ENCODE measurements at regions not wholly inside any gene's neighbourhood (a gene's known extent, or its start where the extent isn't known, plus 50 kb on each side); places are given as distances from the start of the nearest gene placed in this dataset.
"Not testable (repeated sequence)": the region's sequence is repeated elsewhere in the genome, so short reads cannot be mapped to it uniquely, and the experiment has no call there.

DNA sequence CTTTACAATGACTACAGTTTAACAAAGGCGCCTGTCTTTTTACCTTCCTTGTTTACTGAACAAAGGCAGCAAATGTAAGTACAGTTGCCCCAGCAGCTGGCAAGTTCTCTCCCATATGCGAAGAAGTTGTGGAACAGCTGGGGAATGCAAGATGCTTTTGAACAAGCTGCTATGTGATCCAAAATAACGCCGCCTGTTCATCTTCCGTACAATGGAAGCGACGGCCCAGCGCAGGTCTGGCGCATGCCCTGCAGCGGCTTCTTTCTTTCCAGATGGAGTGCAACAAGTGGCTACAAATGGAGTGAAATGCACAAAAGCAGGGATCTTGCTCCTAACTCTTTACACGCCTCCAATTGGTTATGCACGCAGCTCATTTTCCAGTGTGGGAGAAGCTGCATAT lies 97.0 kb upstream of the SVIL start:
- no peak overlapping the region for H3K4me3 ChIP-seq (ENCODE audit: low read depth, poor library complexity, severe bottlenecking)
- DNase-seq (ENCODE audit: low spot score in 2 of 2), result no peak
- TF ChIP-seq, protein P1, sequence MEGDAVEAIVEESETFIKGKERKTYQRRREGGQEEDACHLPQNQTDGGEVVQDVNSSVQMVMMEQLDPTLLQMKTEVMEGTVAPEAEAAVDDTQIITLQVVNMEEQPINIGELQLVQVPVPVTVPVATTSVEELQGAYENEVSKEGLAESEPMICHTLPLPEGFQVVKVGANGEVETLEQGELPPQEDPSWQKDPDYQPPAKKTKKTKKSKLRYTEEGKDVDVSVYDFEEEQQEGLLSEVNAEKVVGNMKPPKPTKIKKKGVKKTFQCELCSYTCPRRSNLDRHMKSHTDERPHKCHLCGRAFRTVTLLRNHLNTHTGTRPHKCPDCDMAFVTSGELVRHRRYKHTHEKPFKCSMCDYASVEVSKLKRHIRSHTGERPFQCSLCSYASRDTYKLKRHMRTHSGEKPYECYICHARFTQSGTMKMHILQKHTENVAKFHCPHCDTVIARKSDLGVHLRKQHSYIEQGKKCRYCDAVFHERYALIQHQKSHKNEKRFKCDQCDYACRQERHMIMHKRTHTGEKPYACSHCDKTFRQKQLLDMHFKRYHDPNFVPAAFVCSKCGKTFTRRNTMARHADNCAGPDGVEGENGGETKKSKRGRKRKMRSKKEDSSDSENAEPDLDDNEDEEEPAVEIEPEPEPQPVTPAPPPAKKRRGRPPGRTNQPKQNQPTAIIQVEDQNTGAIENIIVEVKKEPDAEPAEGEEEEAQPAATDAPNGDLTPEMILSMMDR (IDR thresholded peaks at IDR 0.05), result no peak
- no peak for TF ChIP-seq POLR2A (IDR thresholded peaks at IDR 0.05)
- intact Hi-C loops (cut with DNase I; ENCODE audit: low total_unique reads), result no loop called here
- 49 to 55% methylated on average over 12 of the region's 12 CpGs for WGBS, 2 donors

DNA sequence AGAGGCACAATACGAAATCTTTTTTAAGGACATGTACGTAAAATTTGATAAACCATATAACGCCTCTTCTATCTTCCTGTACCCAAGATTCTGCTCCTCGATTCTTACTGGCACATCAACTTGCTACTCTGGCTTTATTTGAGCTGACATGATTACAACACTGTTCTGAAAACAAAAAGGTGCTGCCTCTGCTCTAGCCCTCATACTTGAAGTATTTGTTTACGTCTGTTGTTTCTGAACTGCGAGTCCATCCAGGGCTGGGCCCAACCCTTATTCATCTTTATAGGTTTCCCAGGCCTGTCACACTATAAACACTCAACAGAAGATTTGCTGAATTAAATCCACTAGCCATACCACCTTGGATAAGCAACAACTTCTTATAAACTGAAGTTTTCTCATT lies 96.2 kb upstream of the SVIL start:
- WGBS, 2 donors, result 62 to 81% methylated on average over 6 of the region's 6 CpGs
- intact Hi-C loops (cut with DNase I; ENCODE audit: low total_unique reads), result no loop called here
- TF ChIP-seq, protein P1 (IDR thresholded peaks at IDR 0.05), result no peak
- TF ChIP-seq POLR2A (IDR thresholded peaks at IDR 0.05), result no peak
- no peak for DNase-seq (ENCODE audit: low spot score in 2 of 2)
- no peak overlapping the region for H3K4me3 ChIP-seq (ENCODE audit: low read depth, poor library complexity, severe bottlenecking)

DNA sequence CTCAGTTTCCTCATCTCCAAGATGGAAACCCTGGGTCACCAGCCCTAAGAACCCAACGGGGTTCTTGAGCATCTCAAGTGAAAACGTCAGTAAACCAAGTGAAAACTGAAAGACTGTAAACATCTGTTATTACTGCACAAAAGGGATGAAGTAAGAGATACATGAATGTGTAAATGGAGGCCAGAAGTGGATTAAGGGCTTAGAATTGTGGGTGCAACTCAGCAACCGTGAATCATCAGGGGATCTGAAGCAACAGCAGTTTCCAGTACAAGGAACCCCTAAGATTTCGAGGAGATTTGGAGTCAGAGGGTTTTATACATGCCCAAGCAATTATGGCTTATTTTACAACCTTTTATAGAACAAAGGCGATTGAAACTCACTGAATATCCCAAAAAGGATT lies 95.7 kb upstream of the SVIL start:
- no peak overlapping the region for H3K4me3 ChIP-seq (ENCODE audit: low read depth, poor library complexity, severe bottlenecking)
- intact Hi-C loops (cut with DNase I; ENCODE audit: low total_unique reads), result no loop called here
- DNase-seq (ENCODE audit: low spot score in 2 of 2), result no peak
- TF ChIP-seq, protein P1 (IDR thresholded peaks at IDR 0.05), result no peak
- no peak for TF ChIP-seq POLR2A (IDR thresholded peaks at IDR 0.05)
- WGBS, 2 donors, result 60 to 79% methylated on average over 5 of the region's 5 CpGs

DNA sequence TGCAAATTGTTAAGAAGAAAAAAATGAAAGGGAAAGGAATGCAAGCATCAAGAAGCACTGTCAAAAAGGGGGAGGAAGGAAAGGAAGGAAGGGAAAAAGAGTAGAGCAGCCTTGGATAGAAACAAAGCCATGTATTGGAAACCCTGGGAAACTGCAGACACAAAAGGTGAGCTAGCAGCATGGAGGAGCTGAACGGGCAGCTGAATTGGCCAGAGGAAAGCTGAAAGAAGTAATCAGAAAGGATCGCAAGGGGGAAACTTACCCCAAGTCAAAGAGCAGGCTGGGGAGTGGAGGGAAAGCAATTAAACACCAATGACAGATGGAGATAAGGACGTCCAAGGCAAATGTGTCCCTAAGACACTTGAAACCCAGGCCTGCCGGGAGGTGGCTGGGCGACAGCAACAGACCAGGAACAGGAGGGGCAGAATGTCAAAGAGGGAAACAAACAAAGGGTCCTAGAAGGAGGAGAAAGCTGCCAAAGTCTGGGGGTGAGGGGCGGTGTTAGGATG lies 93.8 kb upstream of the SVIL start:
- DNase-seq (ENCODE audit: low spot score in 2 of 2), result no peak
- TF ChIP-seq, protein P1 (IDR thresholded peaks at IDR 0.05), result no peak
- TF ChIP-seq POLR2A (IDR thresholded peaks at IDR 0.05), result no peak
- intact Hi-C loops (cut with DNase I; ENCODE audit: low total_unique reads), result loop anchor here (10.0 kb wide), 1 partner anchor 134 kb away; no protein-coding TSS in a partner anchor
- WGBS, 2 donors, result 73 to 76% methylated on average over 6 of the region's 6 CpGs
- no peak overlapping the region for H3K4me3 ChIP-seq (ENCODE audit: low read depth, poor library complexity, severe bottlenecking)

DNA sequence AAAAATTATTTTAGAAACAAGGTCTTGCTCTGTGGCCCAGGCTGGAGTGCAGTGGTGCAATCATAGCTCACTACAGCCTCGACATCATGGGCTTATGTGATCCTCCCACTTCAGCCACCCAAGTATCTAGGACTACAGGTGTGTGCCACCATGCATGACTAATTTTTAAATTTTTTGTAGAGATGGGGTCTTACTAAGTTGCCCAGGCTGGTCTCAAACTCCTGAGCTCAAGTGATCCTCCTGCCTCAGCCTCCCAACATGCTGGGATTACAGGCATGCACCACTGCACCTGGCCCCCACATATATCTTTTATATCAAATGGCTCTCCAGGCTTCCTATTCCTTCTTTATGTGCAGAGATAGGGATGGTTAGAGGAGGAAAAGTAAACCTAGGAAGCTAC lies 91.2 kb upstream of the SVIL start:
- DNase-seq (ENCODE audit: low spot score in 2 of 2); H3K4me3 ChIP-seq (ENCODE audit: low read depth, poor library complexity, severe bottlenecking): not testable (repeated sequence)
- intact Hi-C loops (cut with DNase I; ENCODE audit: low total_unique reads), result loop anchor here (10.0 kb wide), 1 partner anchor 131 kb away; no protein-coding TSS in a partner anchor
- WGBS, 2 donors, result 72 to 83% methylated on average over 1 of the region's 1 CpG

DNA sequence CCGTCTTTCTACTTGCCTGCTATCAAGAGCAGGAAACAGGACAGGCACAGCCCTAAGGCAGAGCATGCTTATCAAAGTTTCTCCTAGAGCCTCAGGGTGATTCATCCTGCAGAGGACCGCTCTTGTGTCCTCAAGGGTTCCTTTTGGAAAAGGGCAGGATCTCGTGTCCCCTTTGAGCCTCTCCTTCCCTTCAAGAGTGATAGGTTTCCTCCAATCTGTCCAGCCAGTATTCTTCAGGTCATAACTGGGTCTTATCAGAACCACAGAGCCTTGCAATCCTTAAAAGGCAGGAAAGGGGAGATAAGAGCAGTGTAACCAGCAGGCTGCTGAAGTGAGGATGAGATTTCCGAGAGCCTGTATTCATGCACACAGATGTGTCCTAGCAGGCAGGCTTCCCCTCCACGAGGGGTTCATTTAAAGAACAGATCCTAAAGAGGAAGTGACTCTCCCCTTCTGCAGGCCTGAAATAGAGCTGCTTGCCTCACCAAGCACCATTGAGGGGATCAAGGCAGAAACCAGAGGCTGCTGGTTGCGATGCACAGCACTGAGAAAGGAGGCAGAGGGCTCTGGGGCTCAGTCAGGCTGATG lies 90.5 kb upstream of the SVIL start:
- no peak overlapping the region for H3K4me3 ChIP-seq (ENCODE audit: low read depth, poor library complexity, severe bottlenecking)
- DNase-seq (ENCODE audit: low spot score in 2 of 2), result no peak
- TF ChIP-seq, protein P1 (IDR thresholded peaks at IDR 0.05), result no peak
- no peak for TF ChIP-seq POLR2A (IDR thresholded peaks at IDR 0.05)
- 58 to 63% methylated on average over 6 of the region's 6 CpGs for WGBS, 2 donors
- intact Hi-C loops (cut with DNase I; ENCODE audit: low total_unique reads), result loop anchor here (10.0 kb wide), 1 partner anchor 130 kb away; no protein-coding TSS in a partner anchor

Measured in lower leg skin (tissue), 4 donors.